ENCODE measurements at regions not wholly inside any gene's neighbourhood (a gene's known extent, or its start where the extent isn't known, plus 50 kb on each side); places are given as distances from the start of the nearest gene placed in this dataset.

DNA sequence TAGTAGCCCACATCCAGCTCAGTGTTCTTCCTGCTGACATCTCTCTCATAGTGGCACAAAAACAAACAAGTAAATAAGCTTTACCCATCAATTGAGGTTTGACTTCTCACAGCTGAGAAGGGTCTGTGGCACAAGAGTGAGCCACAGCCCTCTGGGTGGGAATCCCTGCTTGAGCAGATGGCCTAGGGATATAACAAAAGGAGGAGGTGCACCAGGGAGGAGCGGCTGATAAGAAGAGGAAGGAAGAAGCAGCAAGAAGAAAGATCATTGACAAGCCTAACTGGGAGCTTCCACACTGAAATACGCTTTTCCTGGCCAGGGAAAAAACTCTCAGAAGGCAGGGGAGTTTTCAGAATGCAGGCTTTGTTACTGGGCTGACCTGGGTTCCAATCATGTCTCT, 279.8 kb downstream of the UACA start:
- DNase-seq (ENCODE audit: low read depth): no peak
- no peak overlapping the region for H3K4me3 ChIP-seq (ENCODE audit: low read depth, low read length)
- TF ChIP-seq, protein P1, sequence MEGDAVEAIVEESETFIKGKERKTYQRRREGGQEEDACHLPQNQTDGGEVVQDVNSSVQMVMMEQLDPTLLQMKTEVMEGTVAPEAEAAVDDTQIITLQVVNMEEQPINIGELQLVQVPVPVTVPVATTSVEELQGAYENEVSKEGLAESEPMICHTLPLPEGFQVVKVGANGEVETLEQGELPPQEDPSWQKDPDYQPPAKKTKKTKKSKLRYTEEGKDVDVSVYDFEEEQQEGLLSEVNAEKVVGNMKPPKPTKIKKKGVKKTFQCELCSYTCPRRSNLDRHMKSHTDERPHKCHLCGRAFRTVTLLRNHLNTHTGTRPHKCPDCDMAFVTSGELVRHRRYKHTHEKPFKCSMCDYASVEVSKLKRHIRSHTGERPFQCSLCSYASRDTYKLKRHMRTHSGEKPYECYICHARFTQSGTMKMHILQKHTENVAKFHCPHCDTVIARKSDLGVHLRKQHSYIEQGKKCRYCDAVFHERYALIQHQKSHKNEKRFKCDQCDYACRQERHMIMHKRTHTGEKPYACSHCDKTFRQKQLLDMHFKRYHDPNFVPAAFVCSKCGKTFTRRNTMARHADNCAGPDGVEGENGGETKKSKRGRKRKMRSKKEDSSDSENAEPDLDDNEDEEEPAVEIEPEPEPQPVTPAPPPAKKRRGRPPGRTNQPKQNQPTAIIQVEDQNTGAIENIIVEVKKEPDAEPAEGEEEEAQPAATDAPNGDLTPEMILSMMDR (IDR thresholded peaks at IDR 0.05; ENCODE audit: control insufficient read depth, extremely low read depth, insufficient read depth): no peak

DNA sequence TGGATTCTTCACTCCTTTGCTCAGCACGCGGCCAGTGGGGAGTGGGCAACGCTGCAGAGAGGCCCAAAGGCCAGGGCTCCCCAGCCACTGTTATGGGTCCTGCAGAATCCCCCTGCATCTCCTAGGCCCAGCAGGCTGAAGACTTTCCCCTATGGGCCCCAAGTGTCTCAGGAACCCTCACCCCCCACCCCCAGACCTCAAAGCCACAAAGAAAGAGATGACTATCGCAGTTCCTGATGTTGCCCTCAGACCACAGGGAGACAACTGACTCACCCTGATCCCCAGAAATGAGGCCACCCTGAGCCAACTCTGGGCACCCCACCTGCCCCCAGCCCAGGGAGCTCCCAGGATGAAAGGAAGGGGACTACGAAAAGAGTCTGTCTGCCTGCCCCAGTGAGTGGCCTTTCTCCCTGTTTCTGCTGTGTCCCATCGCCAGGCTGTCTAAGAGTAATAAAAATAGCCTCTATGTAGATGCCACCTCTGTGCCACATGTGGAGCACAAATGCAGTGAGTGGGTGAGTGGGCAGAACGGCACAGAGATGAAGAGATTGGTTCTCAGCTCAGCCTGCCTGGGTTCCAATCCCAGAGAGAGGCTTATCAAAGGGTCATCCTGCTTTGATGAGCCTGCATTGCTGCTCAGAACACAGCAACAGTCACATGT, 283.0 kb downstream of the UACA start:
- no peak for DNase-seq (ENCODE audit: low read depth)
- TF ChIP-seq, protein P1 (IDR thresholded peaks at IDR 0.05; ENCODE audit: control insufficient read depth, extremely low read depth, insufficient read depth): no peak
- no peak overlapping the region for H3K4me3 ChIP-seq (ENCODE audit: low read depth, low read length)

DNA sequence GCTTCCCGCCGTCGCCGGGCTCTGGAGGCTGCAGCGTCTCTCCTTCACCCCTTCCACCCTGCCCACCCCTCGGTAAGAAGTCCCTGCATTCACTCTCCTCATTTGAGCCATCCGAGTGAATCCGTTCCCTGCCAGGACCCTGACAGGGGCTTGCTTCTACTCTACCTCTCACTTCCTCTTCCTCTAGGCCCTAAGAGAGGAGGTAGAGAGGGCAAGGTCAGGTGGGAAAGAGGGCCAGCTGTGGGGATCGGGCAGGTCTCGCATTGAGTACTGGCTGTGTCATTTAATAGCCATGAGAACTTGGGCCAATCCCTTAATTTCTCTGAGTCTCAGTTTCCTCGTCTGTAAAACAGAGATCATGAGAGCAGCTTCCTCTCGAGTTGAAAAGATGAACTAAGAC, 283.6 kb downstream of the UACA start:
- no peak overlapping the region for H3K4me3 ChIP-seq (ENCODE audit: low read depth, low read length)
- no peak for DNase-seq (ENCODE audit: low read depth)
- TF ChIP-seq, protein P1 (IDR thresholded peaks at IDR 0.05; ENCODE audit: control insufficient read depth, extremely low read depth, insufficient read depth): no peak

DNA sequence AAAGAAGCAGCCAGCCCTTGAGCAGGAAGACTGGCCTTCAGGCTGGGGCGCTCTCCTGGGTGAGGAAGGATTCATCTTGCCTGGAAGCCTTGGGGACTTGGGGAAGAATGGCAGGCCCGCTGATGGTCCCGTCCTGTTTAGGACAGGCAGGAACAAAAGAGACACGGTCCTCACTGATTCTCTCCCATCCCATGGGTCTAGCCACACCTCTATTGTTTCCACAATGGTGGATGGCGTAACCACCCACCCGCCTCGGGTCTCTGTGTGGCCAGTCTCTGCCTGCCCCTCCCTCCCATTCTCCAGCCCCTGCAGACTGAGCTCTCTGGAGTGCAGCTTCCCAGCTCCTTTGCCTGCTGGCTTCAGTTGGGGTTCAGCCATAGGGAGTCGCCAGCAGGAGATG, 284.3 kb downstream of the UACA start:
- H3K4me3 ChIP-seq (ENCODE audit: low read depth, low read length): no peak overlapping the region
- DNase-seq (ENCODE audit: low read depth): no peak
- TF ChIP-seq, protein P1 (IDR thresholded peaks at IDR 0.05; ENCODE audit: control insufficient read depth, extremely low read depth, insufficient read depth): no peak

DNA sequence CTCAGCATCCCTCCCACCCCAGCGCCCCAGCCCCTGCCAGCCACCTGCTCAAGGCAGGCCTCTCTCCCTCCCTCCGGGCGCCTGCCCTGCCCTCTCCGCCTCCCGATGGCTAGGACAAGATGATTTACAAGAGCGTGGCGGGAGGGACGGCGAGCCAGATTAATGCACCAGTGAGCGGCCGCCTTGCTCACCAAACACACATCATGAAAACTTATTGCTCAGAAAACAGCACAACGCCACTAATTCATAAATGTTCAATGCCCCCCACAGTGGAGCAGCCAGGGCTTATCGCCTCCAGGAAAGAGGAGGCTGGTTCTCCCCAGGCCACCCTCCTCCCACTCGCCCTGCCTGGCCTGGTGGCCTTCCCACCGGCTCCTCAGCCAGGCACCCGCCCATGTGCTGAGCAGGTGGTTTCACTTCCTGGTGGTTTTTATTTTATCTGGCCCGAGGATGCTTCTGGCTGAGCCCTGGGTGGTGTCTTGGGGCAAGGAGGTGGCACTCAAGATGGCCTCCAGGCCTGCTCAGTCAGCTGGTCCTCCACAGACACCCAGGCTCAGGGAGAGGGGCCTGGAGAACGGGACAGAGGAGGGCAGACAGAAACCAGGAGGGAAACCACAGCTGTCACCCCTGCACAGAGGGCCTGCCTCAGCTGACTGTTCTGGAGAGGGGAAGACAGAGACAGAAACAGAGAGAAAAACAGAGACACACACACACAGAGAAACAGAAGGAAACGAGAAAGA, 284.9 kb downstream of the UACA start:
- no peak for DNase-seq (ENCODE audit: low read depth)
- H3K4me3 ChIP-seq (ENCODE audit: low read depth, low read length): no peak overlapping the region
- TF ChIP-seq, protein P1 (IDR thresholded peaks at IDR 0.05; ENCODE audit: control insufficient read depth, extremely low read depth, insufficient read depth): no peak

DNA sequence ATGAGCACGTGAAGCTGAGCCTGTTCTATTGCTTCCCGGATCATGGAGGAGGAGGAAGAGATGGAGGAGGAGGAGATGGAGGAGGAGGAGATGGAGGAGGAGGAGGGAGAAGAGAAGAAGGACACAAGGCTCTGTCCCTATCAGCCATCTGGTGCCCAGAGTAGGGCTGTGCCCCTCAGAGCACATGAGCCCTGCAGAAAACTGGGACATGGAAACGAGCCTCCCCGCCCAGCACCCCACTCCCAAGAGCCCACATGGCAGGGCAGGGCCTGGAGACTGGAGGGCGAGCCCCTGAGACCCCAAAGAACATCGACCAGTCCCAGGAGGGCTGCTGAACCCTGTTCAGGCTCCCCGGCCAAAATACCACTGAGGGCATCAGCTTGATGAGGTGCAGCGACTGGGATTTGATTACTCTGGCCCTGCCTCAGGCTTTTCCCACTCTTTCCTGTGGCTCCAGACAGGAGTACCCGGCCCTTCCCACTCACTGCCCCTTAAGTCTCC, 285.6 kb downstream of the UACA start:
- TF ChIP-seq, protein P1 (IDR thresholded peaks at IDR 0.05; ENCODE audit: control insufficient read depth, extremely low read depth, insufficient read depth): no peak
- no peak for DNase-seq (ENCODE audit: low read depth)
- no peak overlapping the region for H3K4me3 ChIP-seq (ENCODE audit: low read depth, low read length)
